Astrocyte of the cerebellum (primary cell): ENCODE measurements at regions not wholly inside any gene's neighbourhood (a gene's known extent, or its start where the extent isn't known, plus 50 kb on each side); places are given as distances from the start of the nearest gene placed in this dataset.

Source experiments
- DNase-seq: peaks from one replicate; pipeline ENCODE4 v3.0.0-alpha.2; 2011; ENCODE audit warnings: low read depth
- H3K4me3 ChIP-seq: 2 replicates; pipeline ENCODE4 v1.5.1; 2011; ENCODE audit warnings: mild to moderate bottlenecking, low read depth, low read length, moderate library complexity
- in situ Hi-C: cut with HindIII; loops from 2 replicates; pipeline ENCODE4 v1.10.0; 2017; ENCODE audit warnings: low sequenced_read_pairs
- TF ChIP-seq, protein P1 (sequence below): IDR thresholded peaks from 2 replicates; pipeline ENCODE4 v1.5.1; 2012; ENCODE audit warnings: low read length, low read depth, moderate library complexity, mild to moderate bottlenecking; ENCODE audit errors: missing control alignments

DNA sequence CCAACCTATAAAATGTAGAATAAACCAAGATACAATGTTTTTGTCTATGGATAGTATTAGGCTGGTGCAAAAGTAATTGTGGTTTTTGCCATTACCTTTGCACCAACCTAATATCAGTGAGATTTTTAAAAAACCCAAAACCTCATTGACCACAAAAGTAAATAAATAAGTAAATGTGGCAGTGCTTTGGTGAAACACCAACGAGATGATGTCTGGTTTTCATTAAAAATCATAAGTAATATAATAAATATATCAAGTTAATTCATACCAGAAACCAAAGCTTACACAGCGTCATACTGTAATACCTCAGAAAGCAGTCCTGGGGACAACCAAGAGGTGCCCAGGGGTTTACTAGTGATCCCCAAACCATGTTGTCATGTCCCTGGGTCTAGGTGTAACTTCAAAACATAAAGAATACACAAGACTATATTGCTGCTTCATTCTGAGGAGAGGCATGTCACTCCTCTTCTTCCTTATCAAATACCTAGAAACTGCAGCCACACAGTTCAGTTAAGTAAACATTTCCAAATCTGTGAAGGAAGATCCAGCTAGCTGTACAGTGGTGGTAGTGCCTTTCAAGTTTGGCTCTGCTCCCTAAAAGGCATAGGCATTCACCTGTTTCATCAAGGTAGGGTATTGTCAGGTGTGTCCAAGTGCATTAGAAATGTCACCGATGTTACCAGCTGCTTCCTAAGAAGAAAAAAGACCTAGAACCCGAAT is 51.6 kb upstream of the ZC3H11B start:
- in situ Hi-C loops = loop anchor here (5.0 kb wide), 2 partner anchors 93 to 97 kb away; no protein-coding TSS in a partner anchor
- DNase-seq = no peak
- H3K4me3 ChIP-seq = no peak overlapping the region
- TF ChIP-seq, protein P1, sequence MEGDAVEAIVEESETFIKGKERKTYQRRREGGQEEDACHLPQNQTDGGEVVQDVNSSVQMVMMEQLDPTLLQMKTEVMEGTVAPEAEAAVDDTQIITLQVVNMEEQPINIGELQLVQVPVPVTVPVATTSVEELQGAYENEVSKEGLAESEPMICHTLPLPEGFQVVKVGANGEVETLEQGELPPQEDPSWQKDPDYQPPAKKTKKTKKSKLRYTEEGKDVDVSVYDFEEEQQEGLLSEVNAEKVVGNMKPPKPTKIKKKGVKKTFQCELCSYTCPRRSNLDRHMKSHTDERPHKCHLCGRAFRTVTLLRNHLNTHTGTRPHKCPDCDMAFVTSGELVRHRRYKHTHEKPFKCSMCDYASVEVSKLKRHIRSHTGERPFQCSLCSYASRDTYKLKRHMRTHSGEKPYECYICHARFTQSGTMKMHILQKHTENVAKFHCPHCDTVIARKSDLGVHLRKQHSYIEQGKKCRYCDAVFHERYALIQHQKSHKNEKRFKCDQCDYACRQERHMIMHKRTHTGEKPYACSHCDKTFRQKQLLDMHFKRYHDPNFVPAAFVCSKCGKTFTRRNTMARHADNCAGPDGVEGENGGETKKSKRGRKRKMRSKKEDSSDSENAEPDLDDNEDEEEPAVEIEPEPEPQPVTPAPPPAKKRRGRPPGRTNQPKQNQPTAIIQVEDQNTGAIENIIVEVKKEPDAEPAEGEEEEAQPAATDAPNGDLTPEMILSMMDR = no peak
